ENCODE measurements at regions not wholly inside any gene's neighbourhood (a gene's known extent, or its start where the extent isn't known, plus 50 kb on each side); places are given as distances from the start of the nearest gene placed in this dataset.

GRCh38 chr3:88725440-88726165, 381.8 kb upstream of the EPHA3 start:
- TF ChIP-seq ZNF23 (tag by site-specific recombination; IDR thresholded peaks at IDR 0.05; ENCODE audit: borderline replicate concordance), result no peak
- TF ChIP-seq CTCF (tag by site-specific recombination; IDR thresholded peaks at IDR 0.05), result no peak
- no peak for TF ChIP-seq ZNF571 (tag by site-specific recombination; IDR thresholded peaks at IDR 0.05)
- TF ChIP-seq PRDM10 (tag by site-specific recombination; IDR thresholded peaks at IDR 0.05), result no peak
- no peak for TF ChIP-seq ZNF792 (tag by site-specific recombination; IDR thresholded peaks at IDR 0.05)

All from HEK293 (cell line).